Bronchial epithelial cell (primary cell): ENCODE measurements at regions not wholly inside any gene's neighbourhood (a gene's known extent, or its start where the extent isn't known, plus 50 kb on each side); places are given as distances from the start of the nearest gene placed in this dataset.

Experiments
- DNase-seq: peaks from one replicate; pipeline ENCODE4 v3.0.0-alpha.2; 2010; ENCODE audit warnings: low read depth
- FAIRE-seq: peaks from 2 replicates; lab custom pipeline; 2011; peaks lifted over from hg19 to GRCh38; lab: Jason Lieb, UNC
- H3K27me3 ChIP-seq: 2 replicates; pipeline ENCODE4 v1.5.1; 2011; ENCODE audit warnings: low read length; ENCODE audit not compliant: control insufficient read depth, insufficient read depth
- H3K36me3 ChIP-seq: 2 replicates; pipeline ENCODE4 v1.5.1; 2011; ENCODE audit warnings: low read length; ENCODE audit not compliant: control insufficient read depth, insufficient read depth
- H3K4me3 ChIP-seq: 2 replicates; pipeline ENCODE4 v1.5.1; 2011; ENCODE audit warnings: mild to moderate bottlenecking, low read depth, low read length, control low read depth
- CTCF ChIP-seq: IDR thresholded peaks from 2 replicates; pipeline ENCODE4 v1.5.1; 2011; ENCODE audit warnings: mild to moderate bottlenecking, moderate library complexity, low read length, control low read depth, inconsistent platforms; ENCODE audit not compliant: insufficient read depth, severe bottlenecking

DNA sequence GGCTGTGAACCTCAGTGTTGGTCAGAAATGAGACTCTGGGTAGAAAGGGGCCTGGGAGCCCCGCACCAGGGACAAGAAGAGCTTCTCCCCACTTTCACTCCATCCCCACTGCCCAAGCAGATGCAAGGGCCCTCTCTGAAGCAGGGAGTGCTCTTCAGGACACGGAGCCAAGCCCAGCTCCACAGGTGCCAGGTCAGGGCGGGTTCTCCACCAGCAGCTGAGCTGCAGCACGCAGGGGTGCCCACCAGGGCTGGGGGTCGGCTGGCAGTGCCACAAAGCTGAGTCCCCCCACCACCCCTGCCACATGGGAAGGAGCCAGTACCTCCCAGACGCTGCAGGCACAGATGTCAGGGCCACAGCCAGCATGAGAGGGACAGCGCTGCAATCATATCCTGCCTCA lies 106.2 kb downstream of the INHBB start:
- TF ChIP-seq CTCF = no peak
- Histone ChIP-seq H3K36me3 (no peaks in the 10 kb centered on the region), H3K27me3 (no peaks in the 10 kb centered on the region), H3K4me3 (no peak overlapping the region)
- FAIRE-seq (no peak), DNase-seq (no peak)

DNA sequence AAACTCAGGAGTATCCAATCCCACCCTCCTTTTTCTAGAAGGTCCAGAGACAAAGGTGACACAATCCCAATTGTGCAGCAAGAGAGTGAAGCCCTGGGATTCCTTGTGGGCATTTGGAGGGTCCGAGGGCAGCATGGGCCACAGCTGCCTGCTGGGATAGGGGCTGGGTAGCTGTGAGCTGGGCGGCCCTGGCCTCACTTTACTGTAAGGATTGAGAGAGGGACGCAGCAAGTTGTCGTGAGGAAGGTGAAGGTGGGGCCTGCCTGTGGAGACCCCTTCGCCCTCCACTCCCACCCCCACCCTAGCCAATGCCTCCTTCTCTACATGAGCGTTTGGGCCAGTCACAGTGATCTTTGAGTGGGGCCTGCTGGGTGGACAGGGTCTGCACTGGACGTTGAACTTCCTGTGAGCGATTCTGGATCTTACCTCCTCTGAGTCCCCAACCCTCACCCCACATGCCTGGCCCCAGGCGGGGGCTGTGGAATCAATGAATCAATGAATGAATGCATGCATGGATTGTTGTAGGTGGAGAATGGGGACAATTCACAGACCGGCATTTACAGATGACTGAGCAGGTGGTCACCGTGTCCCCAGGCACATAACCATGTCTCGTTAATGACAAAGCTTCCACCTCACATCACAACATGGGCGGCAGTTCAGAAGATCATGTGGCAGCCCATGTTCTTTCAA lies 107.2 kb downstream of the INHBB start:
- no peak overlapping the region for H3K4me3 ChIP-seq
- FAIRE-seq = no peak
- no peak for TF ChIP-seq CTCF
- no peaks in the 10 kb centered on the region for H3K27me3 ChIP-seq
- no peaks in the 10 kb centered on the region for H3K36me3 ChIP-seq
- no peak for DNase-seq

DNA sequence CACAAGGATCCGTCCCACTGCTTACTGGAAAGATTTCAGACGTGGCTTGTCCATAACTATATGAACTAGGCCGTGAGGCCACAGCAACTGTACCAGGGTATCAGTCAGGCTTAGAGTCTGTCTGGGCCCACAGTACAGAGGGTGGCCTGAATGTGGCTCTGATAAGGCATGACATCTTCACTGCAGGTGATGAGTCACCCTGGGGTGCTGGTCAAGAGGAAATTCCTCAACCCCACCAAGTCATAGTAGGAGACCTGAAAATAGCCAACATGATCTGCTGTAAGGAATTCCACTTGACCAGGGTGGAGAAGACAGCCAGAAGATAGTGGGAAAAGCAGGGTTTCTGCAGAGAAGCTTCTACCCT lies 107.7 kb downstream of the INHBB start:
- DNase-seq (no peak), FAIRE-seq (peak; percentile 43)
- no peak for TF ChIP-seq CTCF
- Histone ChIP-seq H3K4me3 (no peak overlapping the region), H3K27me3 (no peaks in the 10 kb centered on the region), H3K36me3 (no peaks in the 10 kb centered on the region)

DNA sequence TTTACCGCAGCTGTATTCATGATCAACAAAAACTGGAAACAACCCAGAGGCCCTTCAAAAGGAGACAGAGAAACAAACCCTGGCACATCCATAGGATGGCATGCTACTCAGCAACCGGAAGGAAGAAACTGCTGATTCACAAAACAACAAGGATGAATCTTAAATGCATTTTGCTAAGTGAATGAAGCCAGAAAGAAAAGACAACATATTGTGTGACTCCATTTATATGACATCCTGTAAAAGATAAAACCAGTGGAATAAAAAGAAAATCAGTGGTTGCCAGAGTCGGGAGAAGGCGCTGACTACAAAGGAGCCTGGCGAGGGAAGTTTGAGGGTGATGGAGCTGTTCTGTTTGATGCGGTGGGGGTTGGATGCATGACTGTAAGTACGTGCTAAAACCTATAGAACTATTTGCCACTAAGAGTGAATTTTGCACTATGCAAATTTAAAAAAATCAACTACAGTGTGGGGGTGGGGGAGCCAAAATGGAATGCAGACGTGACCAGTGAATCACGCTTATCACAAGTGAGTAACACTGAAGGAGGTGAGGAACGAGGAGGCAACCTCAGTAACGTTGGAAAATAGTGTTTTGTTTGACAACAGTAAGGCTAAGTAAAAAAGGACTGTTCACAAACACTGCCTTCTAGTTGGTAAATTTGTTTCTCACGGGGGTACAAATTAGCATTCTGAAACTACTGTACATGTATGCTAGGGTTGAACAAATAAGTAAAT lies 108.9 kb downstream of the INHBB start:
- DNase-seq = peak; percentile 57
- H3K36me3 ChIP-seq = no peaks in the 10 kb centered on the region
- no peak overlapping the region for H3K4me3 ChIP-seq
- no peak for FAIRE-seq
- TF ChIP-seq CTCF = no peak
- H3K27me3 ChIP-seq = no peaks in the 10 kb centered on the region

GRCh38 chr2:120455390-120455789 lies 109.5 kb downstream of the INHBB start:
- no peak for TF ChIP-seq CTCF
- DNase-seq (no peak), FAIRE-seq (no peak)
- Histone ChIP-seq H3K4me3 (no peak overlapping the region), H3K27me3 (no peaks in the 10 kb centered on the region), H3K36me3 (no peaks in the 10 kb centered on the region)
